ENCODE measurements at regions not wholly inside any gene's neighbourhood (a gene's known extent, or its start where the extent isn't known, plus 50 kb on each side); places are given as distances from the start of the nearest gene placed in this dataset.
"Not testable (repeated sequence)": the region's sequence is repeated elsewhere in the genome, so short reads cannot be mapped to it uniquely, and the experiment has no call there.

GRCh38 chr9:118677936-118678653 lies 691.1 kb downstream of the BRINP1 start:
- DNase-seq, result not testable (repeated sequence)

- no peak for DNase-seq
Observed at GRCh38 chr9:118686959-118687358, 682.3 kb downstream of the BRINP1 start.

- no peak for DNase-seq
Observed at GRCh38 chr9:118689280-118689679, 680.0 kb downstream of the BRINP1 start.

- DNase-seq, result no peak
Observed at GRCh38 chr9:118692613-118693012, 676.6 kb downstream of the BRINP1 start.

GRCh38 chr9:118693645-118694044 lies 675.6 kb downstream of the BRINP1 start:
- no peak for DNase-seq

- not testable (repeated sequence) for DNase-seq
Observed at GRCh38 chr9:118695249-118695648, 674.0 kb downstream of the BRINP1 start.

- no peak for DNase-seq
Observed at GRCh38 chr9:118701985-118702384, 667.2 kb downstream of the BRINP1 start.

GRCh38 chr9:118711843-118712242 lies 657.4 kb downstream of the BRINP1 start:
- no peak for DNase-seq

GRCh38 chr9:118721276-118721675 lies 648.0 kb downstream of the BRINP1 start:
- no peak for DNase-seq

GRCh38 chr9:118721923-118722322 lies 647.3 kb downstream of the BRINP1 start:
- no peak for DNase-seq

GRCh38 chr9:118729981-118730380 lies 639.3 kb downstream of the BRINP1 start:
- no peak for DNase-seq

- DNase-seq, result no peak
Observed at GRCh38 chr9:118732998-118733397, 636.2 kb downstream of the BRINP1 start.

- no peak for DNase-seq
Observed at GRCh38 chr9:118734696-118735095, 634.5 kb downstream of the BRINP1 start.

GRCh38 chr9:118736406-118736805 lies 632.8 kb downstream of the BRINP1 start:
- no peak for DNase-seq

- DNase-seq, result no peak
Observed at GRCh38 chr9:118751077-118751847, 618.0 kb downstream of the BRINP1 start.

GRCh38 chr9:118751848-118752223 lies 617.4 kb downstream of the BRINP1 start:
- DNase-seq, result no peak

- no peak for DNase-seq
Observed at GRCh38 chr9:118761016-118761790, 608.0 kb downstream of the BRINP1 start.

GRCh38 chr9:118767571-118767970 lies 601.7 kb downstream of the BRINP1 start:
- no peak for DNase-seq

- DNase-seq, result no peak
Observed at GRCh38 chr9:118782790-118783463, 586.3 kb downstream of the BRINP1 start.

GRCh38 chr9:118784033-118784432 lies 585.2 kb downstream of the BRINP1 start:
- no peak for DNase-seq

- DNase-seq, result no peak
Observed at GRCh38 chr9:118785456-118785855, 583.8 kb downstream of the BRINP1 start.

GRCh38 chr9:118786877-118787276 lies 582.4 kb downstream of the BRINP1 start:
- DNase-seq, result no peak

GRCh38 chr9:118809160-118809625 lies 560.0 kb downstream of the BRINP1 start:
- DNase-seq, result no peak
